Activated naive CD8-positive, alpha-beta T cell (primary cell): ENCODE measurements at regions not wholly inside any gene's neighbourhood (a gene's known extent, or its start where the extent isn't known, plus 50 kb on each side); places are given as distances from the start of the nearest gene placed in this dataset.

Source experiments
- H3K27ac Mint-ChIP-seq: one replicate; pipeline ENCODE4 v1.8.0; 2021; ENCODE audit warnings: mixed read lengths
- H3K27me3 Mint-ChIP-seq: one replicate; pipeline ENCODE4 v1.8.0; 2021; ENCODE audit warnings: mixed read lengths
- H3K36me3 Mint-ChIP-seq: one replicate; pipeline ENCODE4 v1.8.0; 2021; ENCODE audit warnings: mixed read lengths
- H3K4me1 Mint-ChIP-seq: one replicate; pipeline ENCODE4 v1.8.0; 2021; ENCODE audit warnings: low read depth, mixed read lengths
- H3K4me3 Mint-ChIP-seq: one replicate; pipeline ENCODE4 v1.8.0; 2021; ENCODE audit warnings: mild to moderate bottlenecking, mixed read lengths
- H3K9me3 Mint-ChIP-seq: one replicate; pipeline ENCODE4 v1.8.0; 2021; ENCODE audit warnings: low read depth, mixed read lengths

DNA sequence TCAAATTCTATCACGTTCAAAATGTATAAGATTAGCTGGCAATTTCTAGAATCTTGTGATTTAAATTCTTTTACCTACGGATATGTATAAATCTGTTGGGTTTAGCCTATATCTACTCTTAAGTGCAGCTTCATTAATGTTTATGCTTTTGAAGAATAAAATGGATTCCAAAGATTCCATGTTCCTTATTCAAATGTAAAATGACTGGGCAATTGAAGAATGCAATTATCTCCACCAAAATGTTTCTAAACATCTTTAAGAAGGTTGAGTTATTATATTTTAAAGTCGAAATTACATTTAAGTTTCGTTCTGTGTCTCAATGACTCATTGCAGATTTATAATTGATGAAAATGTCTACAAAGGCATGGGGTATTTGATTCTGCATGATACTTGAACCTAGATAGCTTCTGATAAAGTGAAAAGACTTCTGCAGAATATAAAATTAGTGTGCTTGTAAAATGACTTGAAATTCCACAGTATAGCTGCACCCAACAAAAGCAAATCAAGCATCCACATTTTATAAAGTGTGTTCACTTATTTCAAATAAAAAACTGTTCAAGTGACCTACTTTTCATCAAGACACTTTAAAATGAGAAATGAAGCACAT, 697.0 kb upstream of the PCDH15 start:
- Mint-ChIP-seq H3K4me1 (no peaks in the 10 kb centered on the region), H3K27me3 (no peaks in the 10 kb centered on the region), H3K36me3 (no peaks in the 10 kb centered on the region), H3K9me3 (peaks cover 7% of the 10 kb centered on the region), H3K27ac (no peak overlapping the region), H3K4me3 (no peak overlapping the region)

DNA sequence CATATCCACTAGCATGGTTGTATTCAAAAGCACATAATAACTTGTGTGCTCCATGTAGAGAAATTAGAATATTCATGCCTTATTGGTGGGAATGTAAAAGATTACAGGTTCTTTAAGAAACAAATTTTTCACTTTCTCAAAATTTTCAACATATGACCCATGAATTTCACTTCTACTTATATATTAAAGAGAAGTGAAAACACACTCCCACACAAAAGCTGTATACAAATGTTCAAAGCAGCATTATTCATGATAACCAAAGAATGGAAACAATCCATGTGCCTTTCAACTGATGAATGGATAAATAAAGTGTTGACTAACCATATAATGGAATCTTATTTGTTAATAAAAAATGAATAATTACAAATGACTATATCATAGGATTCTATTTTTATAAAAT, 694.5 kb upstream of the PCDH15 start:
- H3K4me3 Mint-ChIP-seq: no peak overlapping the region
- no peaks in the 10 kb centered on the region for H3K36me3 Mint-ChIP-seq
- H3K9me3 Mint-ChIP-seq: peaks cover 6% of the 10 kb centered on the region
- H3K4me1 Mint-ChIP-seq: no peaks in the 10 kb centered on the region
- no peak overlapping the region for H3K27ac Mint-ChIP-seq
- no peaks in the 10 kb centered on the region for H3K27me3 Mint-ChIP-seq

DNA sequence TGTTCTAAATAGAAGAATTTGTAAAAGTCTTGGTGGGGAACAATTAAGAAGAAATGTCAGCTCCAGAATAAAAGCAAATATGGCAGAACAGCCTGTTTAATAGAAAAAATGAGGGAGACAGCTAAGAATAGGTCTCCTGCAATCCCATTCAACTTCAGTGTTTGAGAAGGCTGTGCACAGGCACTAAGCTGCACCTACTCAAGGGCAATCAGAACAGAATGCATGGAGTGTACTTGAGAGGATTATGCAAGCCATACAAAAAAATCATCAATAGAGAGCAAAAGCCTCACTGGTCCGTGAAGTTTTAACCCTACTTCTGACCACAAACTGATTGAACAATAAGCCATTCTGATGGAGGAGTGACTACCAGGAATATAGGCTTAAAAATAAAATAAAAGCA, 690.7 kb upstream of the PCDH15 start:
- Mint-ChIP-seq H3K36me3 (no peaks in the 10 kb centered on the region), H3K4me3 (no peak overlapping the region), H3K4me1 (no peaks in the 10 kb centered on the region), H3K9me3 (peaks cover 9% of the 10 kb centered on the region), H3K27ac (no peak overlapping the region), H3K27me3 (no peaks in the 10 kb centered on the region)

DNA sequence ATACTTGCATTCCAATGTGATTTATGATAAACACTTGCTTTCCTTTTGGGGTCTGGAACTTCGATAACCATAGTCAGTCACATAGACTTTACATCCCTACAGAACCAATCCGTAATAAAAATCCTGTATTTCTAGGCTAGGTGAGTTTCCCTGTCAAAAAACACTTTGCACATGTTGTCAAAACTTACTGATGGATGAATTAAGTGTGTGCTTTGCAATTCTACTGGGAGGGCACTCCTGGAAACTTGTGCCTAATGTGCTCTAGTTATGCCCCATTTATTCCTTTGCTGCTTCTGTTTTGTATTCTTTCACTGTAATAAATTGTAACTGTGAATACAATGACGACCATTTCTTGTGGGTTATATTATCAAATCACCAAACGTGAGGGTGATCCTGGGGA, 684.8 kb upstream of the PCDH15 start:
- no peaks in the 10 kb centered on the region for H3K36me3 Mint-ChIP-seq
- peaks cover 12% of the 10 kb centered on the region for H3K9me3 Mint-ChIP-seq
- no peaks in the 10 kb centered on the region for H3K27me3 Mint-ChIP-seq
- no peak overlapping the region for H3K27ac Mint-ChIP-seq
- no peaks in the 10 kb centered on the region for H3K4me1 Mint-ChIP-seq
- no peak overlapping the region for H3K4me3 Mint-ChIP-seq

DNA sequence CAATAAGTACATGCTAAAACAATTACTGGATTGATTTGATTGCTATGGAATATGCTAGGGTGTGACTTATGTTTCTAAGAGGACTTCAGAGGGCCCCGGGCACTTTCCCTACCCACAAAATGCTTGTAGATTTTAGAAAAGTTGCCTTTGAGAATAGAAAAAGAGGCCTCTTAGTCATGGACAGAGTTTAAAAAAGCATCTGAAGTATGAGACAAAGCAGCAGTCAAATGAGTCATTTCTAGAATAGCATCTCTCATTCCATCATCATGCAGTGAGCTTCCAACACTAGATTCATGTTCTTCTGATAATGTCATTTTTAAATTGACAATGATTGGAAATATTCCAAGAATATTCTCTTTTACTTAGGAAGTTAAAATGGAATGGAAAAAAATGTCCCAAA, 675.1 kb upstream of the PCDH15 start:
- H3K27ac Mint-ChIP-seq: no peak overlapping the region
- peaks cover 21% of the 10 kb centered on the region for H3K9me3 Mint-ChIP-seq
- no peak overlapping the region for H3K4me3 Mint-ChIP-seq
- no peaks in the 10 kb centered on the region for H3K27me3 Mint-ChIP-seq
- H3K4me1 Mint-ChIP-seq: no peaks in the 10 kb centered on the region
- no peaks in the 10 kb centered on the region for H3K36me3 Mint-ChIP-seq

DNA sequence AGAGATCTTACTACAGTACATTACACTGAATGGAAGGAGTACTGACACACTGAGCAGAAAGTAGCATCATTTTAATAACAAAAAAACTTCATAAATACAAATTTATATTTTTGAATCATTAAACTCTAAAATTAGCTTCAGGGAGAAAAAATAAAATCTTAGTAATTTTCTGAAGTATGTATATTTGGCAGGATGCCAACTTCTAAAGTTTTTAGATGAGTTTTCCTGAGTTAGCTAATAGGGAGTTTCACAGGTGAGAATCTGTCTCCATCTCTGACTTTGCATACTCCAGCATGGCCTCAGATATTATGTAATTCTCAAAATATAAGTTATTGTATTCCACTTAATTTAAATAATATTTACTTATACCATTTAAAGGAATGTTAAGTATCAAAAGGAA, 673.2 kb upstream of the PCDH15 start:
- no peaks in the 10 kb centered on the region for H3K36me3 Mint-ChIP-seq
- H3K4me3 Mint-ChIP-seq: no peak overlapping the region
- H3K9me3 Mint-ChIP-seq: peaks cover 20% of the 10 kb centered on the region
- no peak overlapping the region for H3K27ac Mint-ChIP-seq
- H3K4me1 Mint-ChIP-seq: no peaks in the 10 kb centered on the region
- no peaks in the 10 kb centered on the region for H3K27me3 Mint-ChIP-seq

DNA sequence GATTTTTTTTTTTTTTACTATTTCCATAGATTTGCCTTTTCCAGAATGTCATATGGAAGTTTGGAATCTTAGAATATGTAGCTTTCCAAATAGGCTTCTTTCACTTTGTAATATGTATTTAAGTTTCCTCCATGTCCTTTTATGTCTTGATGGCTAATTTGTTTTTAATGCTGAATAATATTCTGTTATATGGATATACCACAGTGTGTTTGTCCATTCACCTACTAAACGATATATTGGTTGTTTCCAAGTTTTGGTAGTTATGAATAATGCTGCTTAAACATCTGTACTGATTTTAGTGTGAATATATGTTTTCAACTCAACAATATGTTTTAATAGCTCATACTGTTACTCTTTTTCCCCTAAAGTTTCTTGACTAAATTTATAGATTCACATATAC, 669.8 kb upstream of the PCDH15 start:
- Mint-ChIP-seq H3K4me3 (no peak overlapping the region), H3K4me1 (no peaks in the 10 kb centered on the region), H3K27ac (no peak overlapping the region), H3K36me3 (no peaks in the 10 kb centered on the region), H3K9me3 (peaks cover 3% of the 10 kb centered on the region), H3K27me3 (no peaks in the 10 kb centered on the region)

DNA sequence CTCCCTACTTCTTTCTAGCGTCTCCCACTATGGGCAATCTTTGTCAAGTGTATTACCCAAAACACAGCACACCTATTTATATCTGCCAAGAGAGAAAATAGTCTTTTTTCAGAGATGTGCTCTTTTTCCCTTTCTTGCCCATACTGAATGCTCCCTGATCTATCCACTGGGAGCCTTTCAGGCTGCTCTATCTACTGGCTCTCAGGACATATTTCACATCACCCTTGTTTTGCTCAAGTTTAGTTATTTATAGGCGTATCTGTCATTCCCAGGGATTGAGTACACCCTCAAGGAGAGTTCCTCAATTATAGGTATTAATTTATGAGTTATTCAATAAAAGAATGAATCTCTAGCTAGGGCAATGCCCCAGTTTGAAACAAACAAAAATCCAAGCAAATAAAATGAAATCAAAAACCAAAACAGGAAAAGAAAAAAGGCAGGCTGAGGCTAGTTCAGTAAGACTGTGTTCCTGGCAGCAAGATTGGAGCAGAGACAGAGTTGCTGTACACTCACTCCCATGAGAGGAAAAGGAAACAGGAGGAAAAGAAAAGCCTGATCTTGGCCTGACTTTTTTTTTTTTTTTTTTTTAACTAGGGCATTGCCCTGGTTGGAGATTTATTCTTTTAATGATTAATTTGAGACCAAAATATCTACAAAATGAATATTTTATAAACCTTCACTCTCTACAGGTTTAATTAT, 665.9 kb upstream of the PCDH15 start:
- H3K27me3 Mint-ChIP-seq: no peaks in the 10 kb centered on the region
- H3K36me3 Mint-ChIP-seq: no peaks in the 10 kb centered on the region
- no peak overlapping the region for H3K4me3 Mint-ChIP-seq
- no peaks in the 10 kb centered on the region for H3K4me1 Mint-ChIP-seq
- no peaks in the 10 kb centered on the region for H3K9me3 Mint-ChIP-seq
- no peak overlapping the region for H3K27ac Mint-ChIP-seq

DNA sequence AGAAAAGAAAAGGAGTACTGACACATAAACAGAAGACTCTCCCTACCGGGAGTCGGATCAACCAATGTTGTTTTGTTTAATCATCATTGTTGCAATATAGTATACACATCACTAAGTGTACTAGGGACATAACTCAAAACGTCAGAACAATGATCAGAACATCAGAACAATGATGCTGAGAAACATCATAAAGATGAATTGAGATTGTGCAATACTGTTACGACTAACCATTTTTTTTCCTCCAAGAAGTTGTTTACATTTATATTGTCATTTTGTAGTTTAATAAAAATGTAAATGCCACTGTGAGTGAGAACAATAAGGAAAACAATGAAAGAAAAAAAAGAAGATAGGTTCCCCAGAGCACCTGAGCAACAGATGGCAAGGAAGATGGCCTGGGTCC, 663.1 kb upstream of the PCDH15 start:
- Mint-ChIP-seq H3K4me3 (no peak overlapping the region), H3K27ac (no peak overlapping the region), H3K9me3 (peaks cover 4% of the 10 kb centered on the region), H3K4me1 (no peaks in the 10 kb centered on the region), H3K36me3 (no peaks in the 10 kb centered on the region), H3K27me3 (no peaks in the 10 kb centered on the region)

DNA sequence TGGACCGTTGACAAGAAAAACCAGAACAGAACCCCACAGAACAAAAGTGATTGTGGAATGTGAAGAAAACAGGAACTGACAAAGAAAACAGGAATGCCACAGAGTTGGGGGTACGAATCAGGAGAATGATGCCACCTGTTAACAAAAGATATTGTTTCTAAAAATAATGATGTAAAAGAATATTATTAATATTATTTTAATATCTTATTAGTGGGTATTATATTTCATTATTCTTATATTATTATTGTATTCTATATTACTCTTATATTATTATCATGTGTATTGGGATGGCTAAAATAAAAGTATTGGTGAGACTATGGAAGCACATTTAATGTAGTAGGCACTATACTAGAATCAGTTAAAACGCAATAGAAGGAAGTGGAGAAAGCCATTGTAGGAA, 659.0 kb upstream of the PCDH15 start:
- no peaks in the 10 kb centered on the region for H3K36me3 Mint-ChIP-seq
- no peaks in the 10 kb centered on the region for H3K27me3 Mint-ChIP-seq
- peaks cover 4% of the 10 kb centered on the region for H3K9me3 Mint-ChIP-seq
- H3K27ac Mint-ChIP-seq: no peak overlapping the region
- H3K4me3 Mint-ChIP-seq: no peak overlapping the region
- H3K4me1 Mint-ChIP-seq: no peaks in the 10 kb centered on the region

DNA sequence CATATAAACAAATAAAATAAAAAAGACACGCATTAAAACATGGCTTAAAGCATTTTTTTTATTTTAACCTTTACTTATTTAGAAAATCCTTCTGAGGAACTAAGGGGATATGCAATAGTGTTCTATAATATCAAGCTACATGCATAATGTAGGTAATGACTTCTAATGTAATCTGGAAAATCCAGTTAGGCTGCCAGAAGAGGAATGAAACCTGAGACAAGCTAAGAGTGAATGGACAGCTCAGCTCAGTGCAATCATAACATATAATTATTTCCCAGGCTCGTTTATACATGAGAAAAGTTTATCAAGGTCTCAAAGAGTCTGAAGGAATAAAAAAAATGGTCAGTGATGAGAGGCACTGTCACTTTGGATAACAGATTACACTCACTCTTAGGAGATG, 649.0 kb upstream of the PCDH15 start:
- H3K27me3 Mint-ChIP-seq: no peaks in the 10 kb centered on the region
- no peaks in the 10 kb centered on the region for H3K9me3 Mint-ChIP-seq
- H3K27ac Mint-ChIP-seq: no peak overlapping the region
- no peak overlapping the region for H3K4me3 Mint-ChIP-seq
- H3K4me1 Mint-ChIP-seq: no peaks in the 10 kb centered on the region
- no peaks in the 10 kb centered on the region for H3K36me3 Mint-ChIP-seq

DNA sequence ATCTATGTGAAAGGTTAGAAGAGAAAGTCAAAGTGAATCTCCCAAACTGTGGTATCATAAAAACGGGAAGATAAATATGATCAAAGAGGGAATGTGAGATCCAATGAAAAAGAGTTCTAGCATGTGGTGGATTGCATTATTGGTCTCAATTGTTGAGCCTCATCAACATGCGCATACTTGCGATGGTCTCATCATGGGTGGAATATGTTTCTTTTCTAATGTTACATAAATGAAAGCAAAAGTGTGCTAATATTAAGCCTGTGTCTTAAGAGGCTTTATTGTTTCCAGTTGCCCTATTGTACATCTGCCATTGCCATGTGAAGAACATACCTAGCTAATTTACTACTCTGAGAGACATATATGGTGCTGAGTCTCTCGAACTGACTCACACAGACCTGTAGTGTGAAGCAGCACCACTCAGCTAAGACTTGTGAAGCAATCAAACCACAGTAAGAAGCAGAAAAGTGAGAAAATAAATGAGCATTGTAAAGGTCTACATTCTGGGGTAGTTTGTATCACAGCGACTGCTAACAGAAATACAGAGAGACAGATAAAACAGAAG, 645.5 kb upstream of the PCDH15 start:
- no peaks in the 10 kb centered on the region for H3K4me1 Mint-ChIP-seq
- peaks cover 11% of the 10 kb centered on the region for H3K9me3 Mint-ChIP-seq
- H3K27ac Mint-ChIP-seq: no peak overlapping the region
- H3K27me3 Mint-ChIP-seq: no peaks in the 10 kb centered on the region
- H3K4me3 Mint-ChIP-seq: no peak overlapping the region
- H3K36me3 Mint-ChIP-seq: no peaks in the 10 kb centered on the region

DNA sequence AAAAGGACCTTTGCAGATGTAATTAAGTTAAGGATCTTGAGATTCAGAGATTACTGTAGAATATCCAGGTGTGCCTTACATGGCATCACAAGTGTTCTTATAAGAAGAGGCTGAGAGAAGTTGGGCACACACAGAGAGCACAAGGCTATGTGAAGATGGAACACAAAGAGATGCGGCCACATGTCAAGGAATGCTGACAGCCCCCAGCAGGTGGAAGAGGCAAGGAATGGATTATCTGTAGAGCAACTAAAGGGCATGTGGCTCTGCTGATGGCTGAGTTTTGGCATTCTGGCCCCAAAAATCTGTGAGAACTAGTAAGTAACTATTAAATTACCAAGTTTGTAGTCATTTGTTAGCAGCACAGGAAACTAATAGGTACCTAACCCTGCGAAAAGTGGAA, 640.7 kb upstream of the PCDH15 start:
- Mint-ChIP-seq H3K27ac (no peak overlapping the region), H3K27me3 (no peaks in the 10 kb centered on the region), H3K36me3 (no peaks in the 10 kb centered on the region), H3K4me3 (no peak overlapping the region), H3K9me3 (peaks cover 16% of the 10 kb centered on the region), H3K4me1 (no peaks in the 10 kb centered on the region)

DNA sequence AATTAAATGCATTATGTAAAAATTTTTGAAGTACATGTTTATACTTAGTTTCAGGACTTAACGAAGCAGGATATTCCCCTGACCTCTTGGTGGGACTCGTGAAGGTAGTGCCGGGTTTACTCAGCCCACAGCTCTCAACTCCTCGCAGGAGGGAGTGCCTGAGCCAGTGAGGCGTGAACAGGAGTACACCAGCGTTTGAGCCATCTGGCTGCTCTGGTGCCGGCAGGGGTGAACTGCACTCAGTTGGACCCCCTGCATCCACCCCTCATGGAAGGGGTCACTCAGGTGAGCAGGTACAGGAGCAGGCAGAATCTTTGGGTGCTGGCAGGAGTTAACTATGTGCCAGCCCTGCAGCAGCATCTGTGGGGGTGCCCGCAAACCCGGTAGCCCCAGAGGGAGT, 625.1 kb upstream of the PCDH15 start:
- H3K4me1 Mint-ChIP-seq: no peaks in the 10 kb centered on the region
- H3K27me3 Mint-ChIP-seq: no peaks in the 10 kb centered on the region
- peaks cover 8% of the 10 kb centered on the region for H3K9me3 Mint-ChIP-seq
- no peak overlapping the region for H3K4me3 Mint-ChIP-seq
- H3K36me3 Mint-ChIP-seq: no peaks in the 10 kb centered on the region
- no peak overlapping the region for H3K27ac Mint-ChIP-seq

DNA sequence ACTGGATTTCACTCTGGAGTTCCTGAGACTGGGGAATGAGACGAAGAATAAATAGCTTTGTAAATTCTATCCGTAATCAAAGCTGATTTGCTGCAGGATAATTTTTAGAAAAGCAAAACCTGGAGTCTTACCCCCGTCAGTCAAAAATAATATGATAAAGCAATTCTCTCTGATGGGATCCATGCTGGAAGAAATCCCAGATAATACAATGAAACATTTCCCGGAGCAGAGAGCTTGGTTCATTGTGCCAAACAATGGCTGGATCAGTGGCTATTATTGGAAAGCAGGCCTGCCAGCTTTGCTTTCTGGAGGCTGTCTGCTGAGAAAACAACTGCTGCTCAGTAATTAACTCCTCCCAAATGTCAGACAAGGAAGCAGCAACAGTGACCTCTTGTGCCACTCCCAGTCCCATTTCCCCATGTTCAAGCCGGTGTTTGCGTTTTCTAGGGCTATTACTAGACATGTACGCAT, 609.4 kb upstream of the PCDH15 start:
- H3K27ac Mint-ChIP-seq: no peak overlapping the region
- H3K27me3 Mint-ChIP-seq: no peaks in the 10 kb centered on the region
- no peak overlapping the region for H3K4me3 Mint-ChIP-seq
- no peaks in the 10 kb centered on the region for H3K4me1 Mint-ChIP-seq
- H3K36me3 Mint-ChIP-seq: no peaks in the 10 kb centered on the region
- H3K9me3 Mint-ChIP-seq: peaks cover 2% of the 10 kb centered on the region

DNA sequence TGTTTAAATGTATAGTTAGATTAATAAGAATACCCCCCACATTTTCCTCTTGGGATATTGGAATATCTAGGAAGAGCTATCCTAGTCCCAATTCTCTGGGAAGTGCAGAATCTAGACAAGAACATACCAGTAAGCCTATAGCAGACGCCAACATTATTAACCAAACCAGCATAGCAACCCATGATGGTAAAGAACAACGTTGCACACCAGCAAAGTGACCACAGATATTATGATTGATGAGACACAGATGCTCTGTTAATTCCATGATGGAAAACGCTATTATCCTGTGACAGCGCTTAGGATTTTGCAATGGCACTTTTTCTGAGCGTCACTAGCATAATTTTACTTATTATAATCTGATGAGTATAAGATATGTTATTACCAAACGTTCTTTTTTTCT, 603.1 kb upstream of the PCDH15 start:
- no peak overlapping the region for H3K4me3 Mint-ChIP-seq
- H3K27me3 Mint-ChIP-seq: no peaks in the 10 kb centered on the region
- no peaks in the 10 kb centered on the region for H3K4me1 Mint-ChIP-seq
- no peak overlapping the region for H3K27ac Mint-ChIP-seq
- peaks cover 10% of the 10 kb centered on the region for H3K9me3 Mint-ChIP-seq
- no peaks in the 10 kb centered on the region for H3K36me3 Mint-ChIP-seq
